Keratinocyte (primary cell): ENCODE measurements at regions not wholly inside any gene's neighbourhood (a gene's known extent, or its start where the extent isn't known, plus 50 kb on each side); places are given as distances from the start of the nearest gene placed in this dataset.

ENCODE experiments used
- DNase-seq: peaks from one replicate; pipeline ENCODE4 v3.0.0-alpha.2; 2011; ENCODE audit warnings: low read depth, missing footprints, low spot score
- FAIRE-seq: peaks from 2 replicates; lab custom pipeline; 2011; peaks lifted over from hg19 to GRCh38; lab: Jason Lieb, UNC
- H2AFZ ChIP-seq: 2 replicates; pipeline ENCODE4 v1.6.0; 2012; ENCODE audit warnings: low read length, control low read depth, inconsistent platforms; ENCODE audit not compliant: control insufficient read depth
- H3K27ac ChIP-seq: 2 replicates; pipeline ENCODE4 v1.5.1; 2011; ENCODE audit warnings: low read length; ENCODE audit not compliant: control insufficient read depth, insufficient read depth
- H3K27me3 ChIP-seq: 3 replicates; pipeline ENCODE4 v1.6.0; 2011; ENCODE audit warnings: low read length; ENCODE audit not compliant: control insufficient read depth, insufficient read depth; ENCODE audit errors: extremely low read depth
- H3K36me3 ChIP-seq, 2 experiments: 2 replicates in 1 of 2; 3 replicates in 1 of 2; pipeline ENCODE4 v1.5.1; 2011; ENCODE audit warnings: low read length in 2 of 2, mild to moderate bottlenecking in 1 of 2; ENCODE audit not compliant: control insufficient read depth in 2 of 2, insufficient read depth in 2 of 2; ENCODE audit errors: extremely low read depth in 1 of 2
- H3K4me1 ChIP-seq: 3 replicates; pipeline ENCODE4 v1.5.1; 2011; ENCODE audit warnings: low read length; ENCODE audit not compliant: control insufficient read depth, insufficient read depth; ENCODE audit errors: extremely low read depth
- H3K4me2 ChIP-seq: 3 replicates; pipeline ENCODE4 v1.6.0; 2011; ENCODE audit warnings: low read depth, low read length; ENCODE audit not compliant: control insufficient read depth, insufficient read depth; ENCODE audit errors: extremely low read depth
- H3K4me3 ChIP-seq, 3 experiments: fragments of 200-600 bp in 1 of 3; sonication (generic) in 1 of 3; 2 replicates in 2 of 3; 3 replicates in 1 of 3; pipeline ENCODE4 v1.5.1; 2011 to 2016; ENCODE audit warnings: low read length in 3 of 3, mild to moderate bottlenecking in 3 of 3, control low read depth in 2 of 3, inconsistent platforms in 1 of 3, low read depth in 1 of 3, mixed read lengths in 1 of 3, mixed run types in 1 of 3, moderate library complexity in 1 of 3; ENCODE audit not compliant: control insufficient read depth in 2 of 3, insufficient read depth in 2 of 3; ENCODE audit errors: extremely low read depth in 1 of 3
- H3K79me2 ChIP-seq: 2 replicates; pipeline ENCODE4 v1.6.0; 2012; ENCODE audit warnings: low read length; ENCODE audit not compliant: control insufficient read depth, insufficient read depth
- H3K9ac ChIP-seq: 3 replicates; pipeline ENCODE4 v1.6.0; 2011; ENCODE audit warnings: low read length; ENCODE audit not compliant: control insufficient read depth, insufficient read depth; ENCODE audit errors: extremely low read depth
- H3K9me1 ChIP-seq: 3 replicates; pipeline ENCODE4 v1.6.0; 2011; ENCODE audit warnings: low read length; ENCODE audit not compliant: control insufficient read depth, insufficient read depth; ENCODE audit errors: extremely low read depth
- H3K9me3 ChIP-seq: 2 replicates; pipeline ENCODE4 v1.5.1; 2012; ENCODE audit warnings: low read depth, low read length; ENCODE audit not compliant: control insufficient read depth
- H4K20me1 ChIP-seq: 3 replicates; pipeline ENCODE4 v1.6.0; 2011; ENCODE audit warnings: low read length; ENCODE audit not compliant: control insufficient read depth, insufficient read depth; ENCODE audit errors: extremely low read depth
- EZH2 ChIP-seq: IDR thresholded peaks from one replicate; pipeline ENCODE4 v1.6.1; 2012; ENCODE audit warnings: inconsistent platforms, mild to moderate bottlenecking, low read length, moderate library complexity
- dilution Hi-C: fragments of 300-500 bp; cut with MboI; formaldehyde crosslinking; loops from one replicate; pipeline ENCODE4 v1.7.0; 2020; ENCODE audit warnings: low sequenced_read_pairs; ENCODE audit not compliant: extremely low pct_ligation_motif_present
- TF ChIP-seq, protein P1 (sequence below), 3 experiments: IDR thresholded peaks in 1 of 3; conservative IDR thresholded peaks in 1 of 3; optimal IDR thresholded peaks in 1 of 3; 2 replicates in 2 of 3; 3 replicates in 1 of 3; pipeline versions ENCODE3 to v1.5.1; 2011; ENCODE audit warnings: low read length in 3 of 3, mild to moderate bottlenecking in 3 of 3, moderate library complexity in 2 of 3, control low read depth in 1 of 3, inconsistent platforms in 1 of 3; ENCODE audit not compliant: insufficient read depth in 2 of 3; ENCODE audit errors: extremely low read depth in 1 of 3

GRCh38 chr11:127890030-127890615 lies 697.2 kb downstream of the ETS1 start:
- dilution Hi-C loops: no loop called here
- no peaks in the 10 kb centered on the region for H3K79me2 ChIP-seq
- no peak overlapping the region for H3K4me3 ChIP-seq
- no peak overlapping the region for H3K4me2 ChIP-seq
- H3K36me3 ChIP-seq: no peaks in the 10 kb centered on the region
- no peak for FAIRE-seq
- no peaks in the 10 kb centered on the region for H3K9me3 ChIP-seq
- H3K4me1 ChIP-seq: no peaks in the 10 kb centered on the region
- no peak overlapping the region for H3K9ac ChIP-seq
- H2AFZ ChIP-seq: no peak overlapping the region
- H4K20me1 ChIP-seq: no peaks in the 10 kb centered on the region
- H3K27ac ChIP-seq: no peak overlapping the region
- H3K27me3 ChIP-seq: no peaks in the 10 kb centered on the region
- no peak for DNase-seq
- no peaks in the 10 kb centered on the region for H3K9me1 ChIP-seq
- no peak for TF ChIP-seq EZH2
- TF ChIP-seq, protein P1, sequence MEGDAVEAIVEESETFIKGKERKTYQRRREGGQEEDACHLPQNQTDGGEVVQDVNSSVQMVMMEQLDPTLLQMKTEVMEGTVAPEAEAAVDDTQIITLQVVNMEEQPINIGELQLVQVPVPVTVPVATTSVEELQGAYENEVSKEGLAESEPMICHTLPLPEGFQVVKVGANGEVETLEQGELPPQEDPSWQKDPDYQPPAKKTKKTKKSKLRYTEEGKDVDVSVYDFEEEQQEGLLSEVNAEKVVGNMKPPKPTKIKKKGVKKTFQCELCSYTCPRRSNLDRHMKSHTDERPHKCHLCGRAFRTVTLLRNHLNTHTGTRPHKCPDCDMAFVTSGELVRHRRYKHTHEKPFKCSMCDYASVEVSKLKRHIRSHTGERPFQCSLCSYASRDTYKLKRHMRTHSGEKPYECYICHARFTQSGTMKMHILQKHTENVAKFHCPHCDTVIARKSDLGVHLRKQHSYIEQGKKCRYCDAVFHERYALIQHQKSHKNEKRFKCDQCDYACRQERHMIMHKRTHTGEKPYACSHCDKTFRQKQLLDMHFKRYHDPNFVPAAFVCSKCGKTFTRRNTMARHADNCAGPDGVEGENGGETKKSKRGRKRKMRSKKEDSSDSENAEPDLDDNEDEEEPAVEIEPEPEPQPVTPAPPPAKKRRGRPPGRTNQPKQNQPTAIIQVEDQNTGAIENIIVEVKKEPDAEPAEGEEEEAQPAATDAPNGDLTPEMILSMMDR (optimal IDR thresholded peaks at IDR 0.05 in 1 of 3, IDR thresholded peaks at IDR 0.05 in 1 of 3, conservative IDR thresholded peaks at IDR 0.05 in 1 of 3; ENCODE audit: extremely low read depth in 1 of 3, insufficient read depth in 2 of 3, low read length in 3 of 3): no peak

- H3K4me3 ChIP-seq: no peak overlapping the region
- FAIRE-seq (no peak), DNase-seq (no peak)
- H3K4me1 ChIP-seq: no peaks in the 10 kb centered on the region
- H3K9ac ChIP-seq: no peak overlapping the region
- H3K36me3 ChIP-seq: no peaks in the 10 kb centered on the region
- no peak overlapping the region for H2AFZ ChIP-seq
- H3K79me2 ChIP-seq: no peaks in the 10 kb centered on the region
- dilution Hi-C loops: no loop called here
- no peak overlapping the region for H3K4me2 ChIP-seq
- no peaks in the 10 kb centered on the region for H4K20me1 ChIP-seq
- H3K27me3 ChIP-seq: no peaks in the 10 kb centered on the region
- H3K27ac ChIP-seq: no peak overlapping the region
- H3K9me3 ChIP-seq: no peaks in the 10 kb centered on the region
- no peaks in the 10 kb centered on the region for H3K9me1 ChIP-seq
- TF ChIP-seq, protein P1 (optimal IDR thresholded peaks at IDR 0.05 in 1 of 3, IDR thresholded peaks at IDR 0.05 in 1 of 3, conservative IDR thresholded peaks at IDR 0.05 in 1 of 3; ENCODE audit: extremely low read depth in 1 of 3, insufficient read depth in 2 of 3, low read length in 3 of 3): no peak
- no peak for TF ChIP-seq EZH2
These were observed 699.0 kb downstream of the ETS1 start for GRCh38 chr11:127888386-127888785.
